ENCODE measurements at regions not wholly inside any gene's neighbourhood (a gene's known extent, or its start where the extent isn't known, plus 50 kb on each side); places are given as distances from the start of the nearest gene placed in this dataset.

- TF ChIP-seq, protein P1, sequence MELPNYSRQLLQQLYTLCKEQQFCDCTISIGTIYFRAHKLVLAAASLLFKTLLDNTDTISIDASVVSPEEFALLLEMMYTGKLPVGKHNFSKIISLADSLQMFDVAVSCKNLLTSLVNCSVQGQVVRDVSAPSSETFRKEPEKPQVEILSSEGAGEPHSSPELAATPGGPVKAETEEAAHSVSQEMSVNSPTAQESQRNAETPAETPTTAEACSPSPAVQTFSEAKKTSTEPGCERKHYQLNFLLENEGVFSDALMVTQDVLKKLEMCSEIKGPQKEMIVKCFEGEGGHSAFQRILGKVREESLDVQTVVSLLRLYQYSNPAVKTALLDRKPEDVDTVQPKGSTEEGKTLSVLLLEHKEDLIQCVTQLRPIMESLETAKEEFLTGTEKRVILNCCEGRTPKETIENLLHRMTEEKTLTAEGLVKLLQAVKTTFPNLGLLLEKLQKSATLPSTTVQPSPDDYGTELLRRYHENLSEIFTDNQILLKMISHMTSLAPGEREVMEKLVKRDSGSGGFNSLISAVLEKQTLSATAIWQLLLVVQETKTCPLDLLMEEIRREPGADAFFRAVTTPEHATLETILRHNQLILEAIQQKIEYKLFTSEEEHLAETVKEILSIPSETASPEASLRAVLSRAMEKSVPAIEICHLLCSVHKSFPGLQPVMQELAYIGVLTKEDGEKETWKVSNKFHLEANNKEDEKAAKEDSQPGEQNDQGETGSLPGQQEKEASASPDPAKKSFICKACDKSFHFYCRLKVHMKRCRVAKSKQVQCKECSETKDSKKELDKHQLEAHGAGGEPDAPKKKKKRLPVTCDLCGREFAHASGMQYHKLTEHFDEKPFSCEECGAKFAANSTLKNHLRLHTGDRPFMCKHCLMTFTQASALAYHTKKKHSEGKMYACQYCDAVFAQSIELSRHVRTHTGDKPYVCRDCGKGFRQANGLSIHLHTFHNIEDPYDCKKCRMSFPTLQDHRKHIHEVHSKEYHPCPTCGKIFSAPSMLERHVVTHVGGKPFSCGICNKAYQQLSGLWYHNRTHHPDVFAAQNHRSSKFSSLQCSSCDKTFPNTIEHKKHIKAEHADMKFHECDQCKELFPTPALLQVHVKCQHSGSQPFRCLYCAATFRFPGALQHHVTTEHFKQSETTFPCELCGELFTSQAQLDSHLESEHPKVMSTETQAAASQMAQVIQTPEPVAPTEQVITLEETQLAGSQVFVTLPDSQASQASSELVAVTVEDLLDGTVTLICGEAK (IDR thresholded peaks at IDR 0.05; ENCODE audit: borderline replicate concordance), result no peak
- TF ChIP-seq TBL1XR1 (IDR thresholded peaks at IDR 0.05; ENCODE audit: low read depth, low read length), result no peak
- no peak for TF ChIP-seq ATF7 (IDR thresholded peaks at IDR 0.05; ENCODE audit: low read depth)
- no peak for TF ChIP-seq ESRRA (IDR thresholded peaks at IDR 0.05; ENCODE audit: low read length)
- TF ChIP-seq, protein P2, sequence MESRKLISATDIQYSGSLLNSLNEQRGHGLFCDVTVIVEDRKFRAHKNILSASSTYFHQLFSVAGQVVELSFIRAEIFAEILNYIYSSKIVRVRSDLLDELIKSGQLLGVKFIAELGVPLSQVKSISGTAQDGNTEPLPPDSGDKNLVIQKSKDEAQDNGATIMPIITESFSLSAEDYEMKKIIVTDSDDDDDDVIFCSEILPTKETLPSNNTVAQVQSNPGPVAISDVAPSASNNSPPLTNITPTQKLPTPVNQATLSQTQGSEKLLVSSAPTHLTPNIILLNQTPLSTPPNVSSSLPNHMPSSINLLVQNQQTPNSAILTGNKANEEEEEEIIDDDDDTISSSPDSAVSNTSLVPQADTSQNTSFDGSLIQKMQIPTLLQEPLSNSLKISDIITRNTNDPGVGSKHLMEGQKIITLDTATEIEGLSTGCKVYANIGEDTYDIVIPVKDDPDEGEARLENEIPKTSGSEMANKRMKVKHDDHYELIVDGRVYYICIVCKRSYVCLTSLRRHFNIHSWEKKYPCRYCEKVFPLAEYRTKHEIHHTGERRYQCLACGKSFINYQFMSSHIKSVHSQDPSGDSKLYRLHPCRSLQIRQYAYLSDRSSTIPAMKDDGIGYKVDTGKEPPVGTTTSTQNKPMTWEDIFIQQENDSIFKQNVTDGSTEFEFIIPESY (IDR thresholded peaks at IDR 0.05), result no peak
- TF ChIP-seq KDM1A (IDR thresholded peaks at IDR 0.05; ENCODE audit: borderline replicate concordance), result no peak
- no peak for TF ChIP-seq CHD4 (IDR thresholded peaks at IDR 0.05)
- TF ChIP-seq MXI1 (IDR thresholded peaks at IDR 0.05; ENCODE audit: low read depth, low read length), result no peak
- TF ChIP-seq BCL11A (IDR thresholded peaks at IDR 0.05; ENCODE audit: low read depth, low read length), result no peak
- no peak for TF ChIP-seq IRF4 (IDR thresholded peaks at IDR 0.05; ENCODE audit: low read depth, low read length)
Observed at GRCh38 chr10:28949005-28950004, 272.0 kb downstream of the BAMBI start (continued).

All from GM12878 (cell line).